ENCODE measurements at regions not wholly inside any gene's neighbourhood (a gene's known extent, or its start where the extent isn't known, plus 50 kb on each side); places are given as distances from the start of the nearest gene placed in this dataset.
"Not testable (repeated sequence)": the region's sequence is repeated elsewhere in the genome, so short reads cannot be mapped to it uniquely, and the experiment has no call there.

DNA sequence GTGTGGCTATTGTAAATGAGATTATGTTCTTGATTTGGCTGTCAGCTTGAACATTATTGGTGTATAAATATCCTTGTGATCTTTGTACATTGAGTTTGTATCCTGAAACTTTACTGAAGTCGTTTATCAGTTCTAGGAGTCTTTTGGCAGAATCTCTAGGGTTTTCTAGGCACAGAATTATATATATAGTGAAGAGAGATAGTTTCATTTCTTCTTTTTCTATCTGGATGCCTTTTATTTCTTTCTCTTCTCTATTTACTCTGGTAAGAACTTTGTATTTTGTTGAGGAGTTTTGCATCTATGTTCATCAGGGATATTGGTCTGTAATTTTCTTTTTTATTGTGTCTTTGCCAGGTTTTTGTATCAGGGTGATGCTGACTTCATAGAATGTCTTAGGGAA lies 589.2 kb upstream of the MAN1A1 start:
- no peak for DNase-seq

DNA sequence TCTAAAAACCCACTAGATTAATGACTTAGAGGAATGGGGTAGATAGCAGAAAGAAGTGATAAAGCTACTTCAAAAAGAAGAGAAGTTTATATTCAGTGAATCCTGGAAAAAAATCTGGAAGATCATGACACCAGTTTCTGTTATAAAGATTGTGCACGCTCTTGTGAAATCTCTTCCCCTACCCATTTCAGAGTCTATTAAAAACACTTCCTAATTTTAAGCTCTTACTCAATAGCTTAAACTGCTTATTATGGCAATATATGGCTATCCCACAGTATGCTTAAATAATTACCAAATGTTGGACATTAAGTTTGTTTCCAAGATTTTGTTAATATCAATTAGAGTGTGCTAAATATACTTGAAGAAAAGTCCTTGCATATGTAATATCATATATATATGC lies 585.3 kb upstream of the MAN1A1 start:
- no peak for DNase-seq

DNA sequence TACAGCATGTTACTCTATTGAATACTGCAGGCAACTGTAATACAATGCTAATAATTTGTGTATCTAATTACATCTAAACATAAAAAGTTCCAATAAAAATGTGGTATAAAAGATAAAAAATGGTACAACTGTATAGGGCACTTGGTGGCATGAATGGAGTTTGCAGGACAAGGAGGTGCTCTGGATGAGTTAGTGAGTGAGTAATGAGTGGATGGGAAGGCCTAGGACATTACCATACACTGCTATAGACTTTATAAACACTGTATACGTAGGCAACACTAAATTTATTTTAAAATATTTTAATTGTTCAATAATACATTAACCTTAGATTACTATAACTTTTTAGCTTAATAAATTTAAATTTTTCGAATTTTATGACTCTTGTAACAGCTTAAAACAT lies 579.6 kb upstream of the MAN1A1 start:
- DNase-seq, result no peak

- DNase-seq, result not testable (repeated sequence)
Observed at GRCh38 chr6:119924888-119925287, 575.3 kb upstream of the MAN1A1 start.

DNA sequence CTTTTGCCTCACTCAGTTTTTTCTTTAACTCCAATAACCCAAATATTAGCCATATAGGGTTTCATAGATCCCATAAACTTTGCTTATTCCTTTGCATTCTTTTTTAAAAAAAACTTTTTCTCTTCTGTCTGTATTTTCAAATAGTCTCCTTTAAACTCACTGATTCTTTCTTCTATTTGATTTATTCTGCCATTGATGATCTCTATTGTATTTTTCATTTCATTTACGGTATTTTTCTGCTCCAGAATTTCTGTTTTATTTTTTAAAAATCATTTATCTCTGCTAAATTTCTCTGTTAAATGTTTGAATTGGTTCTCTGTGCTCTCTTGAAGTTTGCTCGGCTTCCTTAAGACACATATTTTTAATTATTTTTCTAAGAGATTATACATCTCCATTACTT lies 573.3 kb upstream of the MAN1A1 start:
- no peak for DNase-seq

GRCh38 chr6:119921491-119922010 lies 572.0 kb upstream of the MAN1A1 start:
- no peak for DNase-seq

DNA sequence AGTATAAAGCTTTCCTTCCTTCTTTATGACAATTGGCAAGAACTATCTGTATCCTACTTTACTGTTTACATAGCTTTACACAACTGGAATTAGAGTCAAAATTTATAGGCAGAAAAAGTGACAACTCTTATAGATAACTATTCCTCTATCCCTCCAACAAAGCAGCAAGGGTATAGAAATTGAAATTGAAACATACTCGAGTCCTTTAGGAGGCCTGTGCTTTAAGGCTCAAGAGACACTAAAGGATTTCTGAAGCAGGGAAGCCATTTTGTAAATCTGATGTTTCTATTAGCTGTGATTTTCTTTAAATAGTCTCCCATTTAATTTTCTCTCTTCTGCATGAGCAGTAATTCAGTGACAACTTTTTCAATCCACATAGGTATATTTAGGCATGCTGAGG lies 567.6 kb upstream of the MAN1A1 start:
- no peak for DNase-seq

DNA sequence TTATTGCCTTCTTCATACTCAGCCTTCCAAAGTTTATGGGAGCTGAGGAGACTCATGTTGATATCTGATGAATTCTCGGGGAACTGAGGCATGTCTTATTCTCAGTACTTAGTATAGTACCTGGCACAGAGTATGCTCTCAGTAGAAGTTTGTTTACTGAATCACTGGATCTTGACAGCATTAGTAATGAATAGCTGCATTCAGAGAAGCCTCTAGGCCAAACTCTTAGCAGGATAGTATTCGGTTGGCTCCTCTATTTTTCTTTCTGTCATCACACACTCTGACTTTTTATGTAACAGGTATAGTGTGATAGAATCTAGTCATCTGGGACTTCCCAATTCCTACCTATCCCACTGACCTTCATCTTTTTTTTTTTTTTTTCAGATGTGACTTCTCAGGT lies 566.4 kb upstream of the MAN1A1 start:
- DNase-seq, result no peak

DNA sequence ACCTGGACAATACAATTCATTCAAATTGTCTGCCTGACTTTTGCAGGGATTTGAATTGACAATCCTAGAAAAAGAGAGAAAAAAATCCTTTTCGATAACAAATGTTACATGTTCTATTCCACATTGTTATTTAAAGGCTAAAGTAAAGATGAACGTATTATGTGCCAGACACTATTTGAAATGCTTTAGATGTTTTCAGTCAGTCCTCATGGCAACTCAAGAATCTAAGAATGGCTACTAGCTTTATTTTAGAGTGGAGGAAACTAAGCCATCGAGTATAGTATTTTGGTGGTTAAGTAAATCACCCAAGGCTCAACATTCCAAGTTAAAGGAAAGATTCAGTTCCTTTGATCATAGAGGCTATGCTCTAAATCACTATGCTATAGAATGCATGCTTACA lies 558.6 kb upstream of the MAN1A1 start:
- DNase-seq, result no peak

DNA sequence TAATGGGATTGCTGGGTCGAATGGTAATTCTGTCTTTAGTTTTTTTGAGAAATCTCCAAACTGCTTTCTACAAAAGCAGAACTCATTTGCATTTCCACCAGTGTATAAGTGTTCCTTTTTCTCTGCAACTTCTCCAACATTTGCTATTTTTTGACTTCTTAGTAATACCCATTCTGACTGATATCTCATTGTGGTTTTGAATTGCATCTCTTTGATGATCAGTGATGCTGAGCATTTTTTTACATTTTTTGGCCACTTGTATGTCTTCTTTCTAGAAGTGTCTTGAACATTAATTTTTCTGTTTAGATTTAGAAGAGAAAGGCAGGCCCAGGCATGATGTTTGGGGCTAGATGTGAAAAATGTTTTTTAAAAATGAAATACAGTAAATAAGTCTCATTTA lies 553.1 kb upstream of the MAN1A1 start:
- no peak for DNase-seq

DNA sequence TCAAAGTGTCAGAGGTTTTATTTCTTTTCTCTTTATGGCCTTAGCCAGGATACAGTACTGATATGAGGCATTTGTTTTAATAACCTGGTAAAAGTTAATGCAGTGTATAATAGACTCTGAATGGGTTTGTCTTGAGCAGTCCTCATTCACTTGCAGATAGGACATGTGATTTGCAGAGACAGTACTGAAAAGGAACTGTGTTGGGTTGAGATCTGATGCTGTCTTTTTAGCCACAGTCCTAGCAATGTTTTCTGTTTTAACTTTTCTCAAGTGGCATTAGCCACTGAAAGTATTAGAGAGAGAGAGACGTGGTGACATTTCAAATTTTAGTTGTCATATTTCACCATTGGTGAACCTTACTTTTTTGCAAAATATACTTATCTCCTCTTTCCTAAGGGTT lies 547.2 kb upstream of the MAN1A1 start:
- DNase-seq, result no peak

GRCh38 chr6:119895626-119896025 lies 546.1 kb upstream of the MAN1A1 start:
- no peak for DNase-seq

DNA sequence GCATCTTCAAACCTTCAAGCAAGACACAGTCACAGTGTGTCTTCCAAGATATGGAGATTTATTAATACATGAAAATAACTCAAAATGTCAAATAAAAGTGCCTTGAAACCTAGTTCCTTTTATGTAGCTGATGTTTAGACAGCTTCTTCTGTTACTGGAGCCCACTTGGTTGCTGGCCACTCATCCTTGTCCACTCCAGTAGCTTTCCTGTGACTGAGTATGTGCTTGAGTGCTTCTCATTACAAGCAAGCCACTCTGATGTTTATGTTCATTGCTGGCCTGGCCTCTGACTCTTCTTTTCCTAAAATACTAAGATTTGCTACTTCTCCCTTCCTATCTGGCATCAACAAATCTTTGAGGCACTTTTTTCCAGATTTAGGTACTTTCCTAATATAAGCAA lies 545.2 kb upstream of the MAN1A1 start:
- DNase-seq, result no peak

DNA sequence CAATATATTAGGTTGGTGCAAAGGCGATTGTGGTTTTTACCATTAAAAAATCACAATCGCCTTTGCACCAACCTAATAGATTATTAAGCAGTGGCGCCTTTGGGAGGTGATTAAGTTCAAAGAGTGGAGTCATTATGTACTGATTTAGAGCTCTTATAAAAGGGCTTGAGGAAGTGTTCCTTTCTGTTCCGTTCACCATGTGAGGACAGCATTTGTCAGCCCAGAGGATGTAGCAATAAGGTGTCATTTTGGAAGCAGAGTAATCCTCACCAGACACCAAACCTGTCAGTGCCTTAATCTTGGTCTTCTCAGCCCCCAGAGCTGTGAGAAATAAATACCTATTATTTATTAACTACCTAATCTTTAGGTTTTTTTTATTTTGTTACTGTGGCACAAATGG lies 542.1 kb upstream of the MAN1A1 start:
- no peak for DNase-seq

GRCh38 chr6:119891206-119891605 lies 541.6 kb upstream of the MAN1A1 start:
- DNase-seq, result no peak

GRCh38 chr6:119890470-119890869 lies 540.9 kb upstream of the MAN1A1 start:
- no peak for DNase-seq

- no peak for DNase-seq
Observed at GRCh38 chr6:119887666-119888065, 538.1 kb upstream of the MAN1A1 start.

GRCh38 chr6:119881416-119881815 lies 531.9 kb upstream of the MAN1A1 start:
- DNase-seq, result no peak

DNA sequence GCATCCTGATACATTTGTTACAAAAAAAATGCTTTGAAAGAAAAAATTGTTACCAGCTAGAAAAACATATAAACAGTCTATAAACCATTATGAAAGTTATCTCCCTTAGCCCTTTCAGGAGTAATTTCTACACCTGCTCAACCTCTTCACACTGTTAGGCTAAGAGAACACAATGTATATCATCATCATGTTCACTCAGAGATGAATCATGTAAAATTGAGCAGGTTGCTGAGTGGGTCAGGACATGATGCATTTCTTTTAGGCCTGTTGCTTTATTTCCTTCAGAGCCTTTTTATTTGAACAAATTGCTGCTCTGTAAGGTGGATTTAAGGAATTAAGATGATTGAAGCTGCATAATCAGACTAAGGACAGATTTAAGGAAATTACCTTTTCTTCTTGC lies 531.3 kb upstream of the MAN1A1 start:
- DNase-seq, result no peak

DNA sequence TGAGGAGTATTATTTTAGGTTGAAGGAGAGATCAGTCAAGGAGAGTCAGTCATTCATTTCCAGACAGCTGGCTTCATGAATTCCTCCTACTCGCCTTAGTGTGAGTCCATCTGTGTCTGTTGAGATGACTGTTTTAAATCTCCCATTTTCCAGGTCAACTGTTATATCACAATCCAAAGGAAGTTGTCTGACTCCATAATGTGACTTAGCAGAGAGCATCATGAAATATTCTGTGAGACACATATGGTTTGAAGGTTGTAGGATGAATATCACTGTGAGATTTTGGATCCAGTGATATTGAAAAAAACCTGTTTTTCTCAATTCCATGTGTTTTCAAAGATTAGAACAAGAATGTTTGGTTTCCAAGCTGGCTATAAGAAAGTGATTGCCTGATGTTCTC lies 530.2 kb upstream of the MAN1A1 start:
- DNase-seq, result no peak

GRCh38 chr6:119874381-119874780 lies 524.8 kb upstream of the MAN1A1 start:
- no peak for DNase-seq

GRCh38 chr6:119873107-119873506 lies 523.5 kb upstream of the MAN1A1 start:
- no peak for DNase-seq

DNA sequence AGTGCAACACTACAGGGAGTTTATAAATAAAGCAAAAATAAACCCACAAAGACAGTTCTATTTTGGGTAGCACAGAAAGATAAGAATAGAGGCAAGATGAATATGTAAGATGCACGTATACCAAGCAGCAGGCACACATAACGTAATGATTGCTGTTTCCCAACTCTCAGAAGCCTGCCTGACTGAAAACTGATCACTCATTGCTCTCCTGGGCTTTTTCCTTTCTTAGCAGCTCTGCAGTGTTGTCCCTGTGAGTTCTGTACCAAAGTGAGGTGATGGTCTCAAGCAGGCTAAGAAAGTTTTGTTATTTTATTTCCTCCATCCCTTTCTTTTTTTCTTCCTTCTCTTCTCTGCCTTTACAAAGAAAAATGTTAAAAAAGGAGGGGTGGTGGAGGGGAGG lies 522.0 kb upstream of the MAN1A1 start:
- DNase-seq, result no peak

DNA sequence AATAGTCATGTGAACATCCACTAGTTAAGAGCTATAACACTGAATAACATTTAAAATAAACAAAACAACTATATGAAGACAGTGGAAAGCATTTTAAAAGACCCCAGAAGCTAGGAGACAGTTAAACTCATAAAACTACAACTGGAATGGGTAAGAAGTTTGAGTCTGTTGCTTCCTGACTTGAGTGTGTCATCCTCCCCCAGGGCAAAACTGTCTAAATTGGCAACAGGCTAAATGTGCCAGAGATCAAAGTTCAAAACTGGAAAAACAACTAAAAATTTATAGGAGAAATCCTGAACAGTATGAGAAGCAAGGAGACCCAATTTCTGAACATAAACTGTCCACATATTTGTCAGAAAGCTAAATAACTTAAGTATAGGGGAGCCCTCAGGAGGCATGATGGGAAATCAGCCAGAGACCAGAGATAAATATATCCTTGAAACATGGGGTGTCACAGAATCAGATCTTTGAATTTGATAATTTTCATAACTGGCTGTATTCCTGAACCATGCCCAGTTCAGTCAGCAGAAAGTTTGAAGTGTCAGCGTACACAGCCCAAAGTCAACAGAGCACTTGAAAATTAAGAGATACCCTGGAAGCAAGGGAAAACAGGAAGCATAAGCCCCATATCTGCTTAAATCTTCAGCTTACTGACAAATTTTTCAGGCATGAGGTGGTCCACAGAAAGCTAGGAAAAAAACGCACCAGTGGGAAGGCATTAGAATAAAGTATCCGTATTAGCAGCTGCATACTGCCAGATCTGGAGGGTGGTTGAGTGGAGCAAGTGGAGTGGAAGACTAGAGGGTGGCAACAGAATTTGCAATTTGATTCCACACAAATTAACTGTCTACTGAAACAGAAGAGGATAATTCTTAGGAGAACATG lies 516.1 kb upstream of the MAN1A1 start:
- no peak for DNase-seq

DNA sequence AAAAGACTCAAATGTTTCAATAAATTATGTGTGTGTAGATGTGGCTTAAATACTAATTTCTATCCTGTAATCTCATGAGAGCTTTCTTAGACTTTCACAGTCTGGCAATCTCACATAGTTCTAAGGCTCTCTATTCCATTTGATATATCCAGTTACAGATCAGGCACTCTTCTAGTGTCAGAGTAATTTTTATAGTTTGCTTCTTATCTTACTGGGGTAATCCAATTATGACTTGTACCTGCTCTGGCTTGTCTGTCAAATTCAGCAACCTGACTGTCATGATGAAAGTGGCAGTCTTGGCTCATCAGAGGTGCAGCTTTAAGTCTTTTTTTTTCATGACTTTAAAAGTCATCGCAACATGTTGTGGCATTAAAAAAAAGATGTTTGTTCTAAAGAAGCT lies 513.2 kb upstream of the MAN1A1 start:
- DNase-seq, result no peak

Measured in activated CD4-positive, alpha-beta T cell treated with anti-CD3 and anti-CD28 coated beads for 1 hour (primary cell).